Loucy (cell line): ENCODE measurements at regions not wholly inside any gene's neighbourhood (a gene's known extent, or its start where the extent isn't known, plus 50 kb on each side); places are given as distances from the start of the nearest gene placed in this dataset.

Experiments used
- H2AFZ ChIP-seq: fragments of 200-600 bp; sonication (generic); 2 replicates; pipeline ENCODE4 v1.6.0; 2016; ENCODE audit warnings: antibody characterized with exemption, mild to moderate bottlenecking, low read length, moderate library complexity
- H3F3A ChIP-seq: fragments of 200-600 bp; 2 replicates; pipeline ENCODE4 v1.6.0; 2016; ENCODE audit warnings: antibody characterized with exemption, low read depth, mild to moderate bottlenecking
- H3K27me3 ChIP-seq: fragments of 200-600 bp; sonication (generic); 2 replicates; pipeline ENCODE4 v1.6.1; 2014; ENCODE audit warnings: low read length, mild to moderate bottlenecking; ENCODE audit not compliant: insufficient read depth, poor library complexity, severe bottlenecking
- H3K36me3 ChIP-seq: fragments of 200-600 bp; sonication (generic); 2 replicates; pipeline ENCODE4 v1.6.1; 2016; ENCODE audit warnings: low read length; ENCODE audit not compliant: insufficient read depth
- H3K4me1 ChIP-seq: fragments of 200-600 bp; sonication (generic); 2 replicates; pipeline ENCODE4 v1.5.1; 2014; ENCODE audit warnings: low read length, mild to moderate bottlenecking; ENCODE audit not compliant: insufficient read depth, poor library complexity, severe bottlenecking
- H3K4me2 ChIP-seq: fragments of 200-600 bp; sonication (generic); 2 replicates; pipeline ENCODE4 v1.6.0; 2014; ENCODE audit warnings: antibody characterized with exemption, low read length, low read depth, mild to moderate bottlenecking; ENCODE audit not compliant: poor library complexity, severe bottlenecking
- H3K4me3 ChIP-seq: fragments of 200-600 bp; sonication (generic); 2 replicates; pipeline ENCODE4 v1.5.1; 2014; ENCODE audit warnings: low read length, mild to moderate bottlenecking, mixed read lengths; ENCODE audit not compliant: poor library complexity, severe bottlenecking
- H3K79me2 ChIP-seq: fragments of 200-600 bp; sonication (generic); 2 replicates; pipeline ENCODE4 v1.6.1; 2014; ENCODE audit warnings: low read length; ENCODE audit not compliant: insufficient read depth
- H3K9ac ChIP-seq: fragments of 200-600 bp; sonication (generic); 2 replicates; pipeline ENCODE4 v1.6.0; 2014; ENCODE audit warnings: mild to moderate bottlenecking, low read depth, low read length, moderate library complexity; ENCODE audit not compliant: poor library complexity, severe bottlenecking
- H3K9me2 ChIP-seq: fragments of 200-600 bp; sonication (generic); replicated peaks from 2 replicates; pipeline ENCODE4 v1.6.1; 2016; ENCODE audit warnings: low read depth, low read length, mixed read lengths
- H3K9me3 ChIP-seq: fragments of 200-600 bp; sonication (generic); 2 replicates; pipeline ENCODE4 v1.6.1; 2014; ENCODE audit warnings: mild to moderate bottlenecking, antibody characterized with exemption, low read length, low read depth; ENCODE audit not compliant: insufficient read depth
- H4K20me1 ChIP-seq: fragments of 200-600 bp; sonication (generic); 2 replicates; pipeline ENCODE4 v1.6.0; 2014; ENCODE audit warnings: antibody characterized with exemption, low read length, mild to moderate bottlenecking; ENCODE audit not compliant: insufficient read depth, poor library complexity, severe bottlenecking
- CTCF ChIP-seq: fragments of 200-600 bp; sonication (generic); conservative IDR thresholded peaks from 2 replicates; pipeline ENCODE4 v1.5.1; 2014; ENCODE audit warnings: mild to moderate bottlenecking, antibody characterized with exemption, low read length
- EZH2phosphoT487 ChIP-seq: fragments of 200-600 bp; IDR thresholded peaks from 2 replicates; pipeline ENCODE4 v1.6.1; 2018; ENCODE audit warnings: antibody characterized with exemption, mild to moderate bottlenecking, moderate library complexity, borderline replicate concordance

GRCh38 chr3:69441732-69442131 lies 55.8 kb upstream of the FRMD4B start:
- Histone ChIP-seq H3K9me3 (no peaks in the 10 kb centered on the region), H2AFZ (no peak overlapping the region), H3K4me1 (no peaks in the 10 kb centered on the region), H3K4me3 (no peak overlapping the region), H3K9me2 (no peaks in the 10 kb centered on the region), H3K27me3 (no peaks in the 10 kb centered on the region), H3K79me2 (no peaks in the 10 kb centered on the region), H3K4me2 (no peak overlapping the region), H3K9ac (no peak overlapping the region), H3K36me3 (no peaks in the 10 kb centered on the region), H3F3A (no peaks in the 10 kb centered on the region), H4K20me1 (no peaks in the 10 kb centered on the region)
- TF ChIP-seq CTCF (no peak), EZH2phosphoT487 (no peak)

- Histone ChIP-seq H3K4me1 (no peaks in the 10 kb centered on the region), H3K4me3 (no peak overlapping the region), H3K27me3 (no peaks in the 10 kb centered on the region), H3K9ac (no peak overlapping the region), H3F3A (no peaks in the 10 kb centered on the region), H3K9me3 (no peaks in the 10 kb centered on the region), H4K20me1 (no peaks in the 10 kb centered on the region), H3K79me2 (no peaks in the 10 kb centered on the region), H3K36me3 (no peaks in the 10 kb centered on the region), H3K4me2 (no peak overlapping the region), H2AFZ (no peak overlapping the region), H3K9me2 (no peaks in the 10 kb centered on the region)
- TF ChIP-seq EZH2phosphoT487: no peak
- no peak for TF ChIP-seq CTCF
Measured at GRCh38 chr3:69441040-69441439, 55.2 kb upstream of the FRMD4B start.

GRCh38 chr3:69439643-69440270 lies 53.9 kb upstream of the FRMD4B start:
- Histone ChIP-seq H3K9me2 (no peaks in the 10 kb centered on the region), H3K4me2 (no peak overlapping the region), H2AFZ (peak overlapping the region; percentile 52), H3K27me3 (no peaks in the 10 kb centered on the region), H3K4me3 (no peak overlapping the region), H3F3A (no peaks in the 10 kb centered on the region), H3K79me2 (no peaks in the 10 kb centered on the region), H3K36me3 (no peaks in the 10 kb centered on the region), H3K4me1 (no peaks in the 10 kb centered on the region), H3K9ac (no peak overlapping the region), H3K9me3 (no peaks in the 10 kb centered on the region), H4K20me1 (no peaks in the 10 kb centered on the region)
- TF ChIP-seq CTCF (peak; percentile 74), EZH2phosphoT487 (no peak)
